ENCODE measurements at regions not wholly inside any gene's neighbourhood (a gene's known extent, or its start where the extent isn't known, plus 50 kb on each side); places are given as distances from the start of the nearest gene placed in this dataset.

GRCh38 chrX:39401483-39402110, 600.3 kb downstream of the MID1IP1 start:
- no peak for FAIRE-seq
- DNase-seq (ENCODE audit: insufficient read length, low spot score), result no peak
- TF ChIP-seq CTCF (IDR thresholded peaks at IDR 0.05; ENCODE audit: insufficient read depth, missing control alignments), result no peak

DNA sequence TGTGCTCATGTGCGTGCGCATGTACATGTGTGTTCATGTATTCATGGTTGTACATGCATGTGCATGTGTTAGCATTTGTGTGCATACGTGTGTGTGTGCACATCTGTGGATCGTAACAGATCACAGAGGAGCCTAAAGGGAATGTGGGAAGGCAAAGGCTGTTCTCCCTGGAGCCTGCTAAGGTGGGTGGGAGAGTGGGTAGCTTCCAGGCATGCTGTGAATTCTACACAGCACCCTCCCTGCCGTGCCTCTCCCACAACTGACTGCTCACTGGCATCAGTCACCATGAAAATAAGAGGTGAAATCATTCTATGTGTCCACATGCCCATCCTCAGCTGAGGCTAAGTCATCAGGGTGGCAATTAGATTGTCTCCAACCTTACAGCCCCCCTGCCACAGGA, 600.9 kb downstream of the MID1IP1 start:
- DNase-seq (ENCODE audit: insufficient read length, low spot score) (no peak), FAIRE-seq (no peak)
- TF ChIP-seq CTCF (IDR thresholded peaks at IDR 0.05; ENCODE audit: insufficient read depth, missing control alignments), result no peak

DNA sequence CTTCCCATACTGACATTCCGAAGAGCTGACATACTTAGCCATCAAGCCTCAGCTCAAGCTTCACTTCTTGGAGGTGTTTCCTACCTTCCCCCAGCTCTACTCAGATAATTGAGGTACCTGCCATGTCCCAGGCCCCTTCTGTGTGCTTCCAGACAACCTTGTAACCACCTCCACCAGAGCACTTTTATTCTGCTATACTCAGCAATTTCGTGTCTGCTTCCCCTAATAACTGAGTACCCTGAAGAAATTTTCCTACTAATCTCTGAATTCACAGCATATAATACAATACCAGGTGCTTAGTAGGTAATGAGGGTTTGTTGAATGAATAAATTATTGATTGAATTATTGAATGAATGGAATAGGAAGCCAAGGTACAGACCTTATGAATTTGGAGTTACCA, 605.5 kb downstream of the MID1IP1 start:
- no peak for TF ChIP-seq CTCF (IDR thresholded peaks at IDR 0.05; ENCODE audit: insufficient read depth, missing control alignments)
- DNase-seq (ENCODE audit: insufficient read length, low spot score) (no peak), FAIRE-seq (no peak)

DNA sequence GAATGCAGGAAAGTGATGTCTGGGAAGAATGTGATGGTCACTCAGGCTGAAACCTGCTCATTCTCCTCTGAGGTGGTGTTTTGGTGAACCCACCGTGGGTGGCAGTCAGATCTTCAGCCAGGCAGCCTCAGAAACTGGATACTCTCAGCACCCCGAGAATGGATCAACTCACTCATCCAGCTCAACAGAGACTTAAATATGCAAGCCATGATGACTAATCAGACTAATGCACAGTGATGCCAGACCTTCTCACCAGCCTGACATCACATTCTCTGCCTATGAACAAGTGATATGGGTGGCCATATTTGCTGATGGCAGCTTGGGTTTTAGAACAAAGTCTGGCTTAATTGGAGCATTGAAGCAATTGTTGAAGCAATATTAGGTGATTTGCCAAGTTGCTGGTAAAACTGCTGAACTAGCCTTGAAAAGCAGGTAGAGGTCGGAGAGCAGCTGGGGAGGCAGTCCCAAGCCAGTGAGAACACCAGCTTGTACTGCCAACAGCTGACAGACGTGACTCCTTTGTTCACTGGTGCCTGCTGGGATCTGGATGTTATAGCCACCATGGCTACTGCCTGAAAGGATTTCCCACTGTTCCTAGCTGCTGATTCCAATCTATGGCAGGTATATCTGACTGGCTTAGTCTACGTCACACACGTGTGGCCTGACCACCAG, 608.1 kb downstream of the MID1IP1 start:
- FAIRE-seq (no peak), DNase-seq (ENCODE audit: insufficient read length, low spot score) (no peak)
- no peak for TF ChIP-seq CTCF (IDR thresholded peaks at IDR 0.05; ENCODE audit: insufficient read depth, missing control alignments)

- FAIRE-seq (no peak), DNase-seq (ENCODE audit: insufficient read length, low spot score) (no peak)
Measured at GRCh38 chrX:39414290-39414854, 613.1 kb downstream of the MID1IP1 start.

GRCh38 chrX:39416547-39417260, 615.4 kb downstream of the MID1IP1 start:
- TF ChIP-seq CTCF (IDR thresholded peaks at IDR 0.05; ENCODE audit: insufficient read depth, missing control alignments), result no peak
- DNase-seq (ENCODE audit: insufficient read length, low spot score) (no peak), FAIRE-seq (no peak)

More at GRCh38 chrX:39414290-39414854, 613.1 kb downstream of the MID1IP1 start:
- no peak for TF ChIP-seq CTCF (IDR thresholded peaks at IDR 0.05; ENCODE audit: insufficient read depth, missing control alignments)
